Tibial nerve (tissue), 4 donors: ENCODE measurements at regions not wholly inside any gene's neighbourhood (a gene's known extent, or its start where the extent isn't known, plus 50 kb on each side); places are given as distances from the start of the nearest gene placed in this dataset.

Source experiments
- CTCF ChIP-seq, 5 experiments: fragments of 200-600 bp in 3 of 5; fragments of 450-650 bp in 2 of 5; sonication (generic) in 3 of 5; IDR thresholded peaks; one replicate each; pipeline ENCODE4 v1.5.1; 2016 to 2019; ENCODE audit warnings: antibody characterized with exemption in 5 of 5, mild to moderate bottlenecking in 3 of 5, moderate library complexity in 2 of 5
- EP300 ChIP-seq, 2 donors: sonication (generic); formaldehyde crosslinking; IDR thresholded peaks; one replicate each; pipeline ENCODE4 v1.6.1; 2017; ENCODE audit warnings: antibody characterized with exemption in 2 of 2, mild to moderate bottlenecking in 1 of 2
- POLR2A ChIP-seq, 2 donors: fragments of 450-650 bp; IDR thresholded peaks; one replicate each; pipeline ENCODE4 v1.6.1; 2017; ENCODE audit warnings: antibody characterized with exemption in 2 of 2, mild to moderate bottlenecking in 2 of 2, moderate library complexity in 2 of 2

- TF ChIP-seq CTCF (IDR thresholded peaks at IDR 0.05) (no peak), POLR2A (IDR thresholded peaks at IDR 0.05) (no peak), EP300 (IDR thresholded peaks at IDR 0.05) (no peak)
These were observed 188.1 kb downstream of the QDPR start for GRCh38 chr4:17323554-17324385.
